Neural crest cell (in vitro differentiated cells): ENCODE measurements at regions not wholly inside any gene's neighbourhood (a gene's known extent, or its start where the extent isn't known, plus 50 kb on each side); places are given as distances from the start of the nearest gene placed in this dataset.

Experiments used
- DNase-seq: peaks from one replicate; pipeline ENCODE4 v3.0.0; 2021; ENCODE audit warnings: low read depth, mixed read lengths, low spot score
- H3K27ac Mint-ChIP-seq: one replicate; pipeline ENCODE4 v1.8.0; 2021; ENCODE audit warnings: mild to moderate bottlenecking, mixed read lengths; ENCODE audit not compliant: unreplicated experiment
- H3K27me3 Mint-ChIP-seq: 2 replicates; pipeline ENCODE4 v1.8.0; 2021; ENCODE audit warnings: low read depth, mild to moderate bottlenecking, mixed read lengths
- H3K36me3 Mint-ChIP-seq: 2 replicates; pipeline ENCODE4 v1.8.0; 2021; ENCODE audit warnings: low read depth, mild to moderate bottlenecking, mixed read lengths
- H3K4me1 Mint-ChIP-seq: 2 replicates; pipeline ENCODE4 v1.8.0; 2021; ENCODE audit warnings: mixed read lengths
- H3K4me3 Mint-ChIP-seq: one replicate; pipeline ENCODE4 v1.8.0; 2021; ENCODE audit warnings: mild to moderate bottlenecking, mixed read lengths
- H3K9me3 Mint-ChIP-seq: 2 replicates; pipeline ENCODE4 v1.8.0; 2021; ENCODE audit warnings: mixed read lengths
- TF ChIP-seq, protein P1 (sequence below): fragments of 200-600 bp; sonication (generic); conservative IDR thresholded peaks from 2 replicates; pipeline ENCODE4 v1.5.0; 2021; ENCODE audit warnings: antibody characterized with exemption, mild to moderate bottlenecking

DNA sequence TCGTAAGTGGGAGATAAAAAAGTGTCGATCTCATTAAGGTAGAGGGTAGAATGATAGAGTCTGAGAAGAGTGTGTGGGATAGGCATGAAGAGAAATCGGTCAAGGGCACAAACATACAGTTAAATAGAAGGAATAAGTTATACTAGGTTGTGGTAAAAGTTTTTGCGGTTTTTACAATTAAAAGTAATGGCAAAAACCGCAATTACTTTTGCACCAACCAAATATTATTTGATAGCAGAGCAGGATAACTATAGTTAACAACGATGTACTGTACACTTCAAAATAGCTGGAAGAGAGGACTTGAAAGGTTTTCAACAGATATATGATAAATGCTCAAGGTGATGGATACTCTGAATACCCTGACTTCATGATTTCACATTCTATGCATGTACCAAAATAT, 135.8 kb upstream of the CDH12 start:
- DNase-seq: no peak
- Mint-ChIP-seq H3K27me3 (no peaks in the 10 kb centered on the region), H3K4me1 (no peaks in the 10 kb centered on the region), H3K27ac (no peak overlapping the region), H3K4me3 (no peak overlapping the region), H3K9me3 (peaks cover 8% of the 10 kb centered on the region), H3K36me3 (peaks cover 2% of the 10 kb centered on the region)
- TF ChIP-seq, protein P1, sequence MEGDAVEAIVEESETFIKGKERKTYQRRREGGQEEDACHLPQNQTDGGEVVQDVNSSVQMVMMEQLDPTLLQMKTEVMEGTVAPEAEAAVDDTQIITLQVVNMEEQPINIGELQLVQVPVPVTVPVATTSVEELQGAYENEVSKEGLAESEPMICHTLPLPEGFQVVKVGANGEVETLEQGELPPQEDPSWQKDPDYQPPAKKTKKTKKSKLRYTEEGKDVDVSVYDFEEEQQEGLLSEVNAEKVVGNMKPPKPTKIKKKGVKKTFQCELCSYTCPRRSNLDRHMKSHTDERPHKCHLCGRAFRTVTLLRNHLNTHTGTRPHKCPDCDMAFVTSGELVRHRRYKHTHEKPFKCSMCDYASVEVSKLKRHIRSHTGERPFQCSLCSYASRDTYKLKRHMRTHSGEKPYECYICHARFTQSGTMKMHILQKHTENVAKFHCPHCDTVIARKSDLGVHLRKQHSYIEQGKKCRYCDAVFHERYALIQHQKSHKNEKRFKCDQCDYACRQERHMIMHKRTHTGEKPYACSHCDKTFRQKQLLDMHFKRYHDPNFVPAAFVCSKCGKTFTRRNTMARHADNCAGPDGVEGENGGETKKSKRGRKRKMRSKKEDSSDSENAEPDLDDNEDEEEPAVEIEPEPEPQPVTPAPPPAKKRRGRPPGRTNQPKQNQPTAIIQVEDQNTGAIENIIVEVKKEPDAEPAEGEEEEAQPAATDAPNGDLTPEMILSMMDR: no peak

DNA sequence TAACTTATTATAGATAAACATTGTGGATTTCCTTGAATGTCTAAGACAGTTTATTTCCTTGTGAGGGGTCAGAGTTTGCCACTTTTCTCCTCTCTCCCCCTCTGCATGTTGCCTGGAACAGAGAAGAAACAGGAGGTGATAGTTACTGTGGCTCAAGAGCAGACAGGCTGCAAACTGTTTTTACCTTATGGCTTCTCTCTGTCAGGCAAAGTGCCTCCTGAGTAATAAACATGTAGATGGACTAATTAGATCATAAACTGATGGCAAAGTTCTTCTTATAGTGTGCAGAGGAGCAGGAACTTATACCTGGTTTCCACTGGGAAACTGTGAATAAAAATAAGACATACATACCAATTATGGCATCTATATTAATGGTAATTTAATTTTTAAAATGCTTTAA, 133.1 kb upstream of the CDH12 start:
- H3K27me3 Mint-ChIP-seq: no peaks in the 10 kb centered on the region

DNA sequence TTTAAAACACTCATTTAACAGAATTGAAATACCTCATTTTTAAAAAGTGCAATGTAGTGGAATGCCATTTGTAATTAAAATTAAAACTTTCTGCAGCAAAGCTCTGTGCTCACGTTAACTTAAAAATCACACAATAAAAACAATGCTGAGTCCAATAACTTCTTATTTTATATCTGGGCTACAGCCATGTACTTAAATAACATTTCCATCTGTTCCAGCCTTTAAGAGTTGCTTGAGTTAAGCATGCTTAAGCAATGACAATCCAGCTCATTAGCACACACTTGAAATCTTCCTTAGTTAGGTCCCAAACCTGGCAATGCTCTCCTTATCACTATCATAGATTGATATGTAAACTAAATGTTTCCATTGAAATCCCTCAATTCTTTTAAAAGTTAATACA, 132.3 kb upstream of the CDH12 start:
- H3K9me3 Mint-ChIP-seq: peaks cover 7% of the 10 kb centered on the region
- TF ChIP-seq, protein P1: no peak
- no peaks in the 10 kb centered on the region for H3K27me3 Mint-ChIP-seq
- H3K4me3 Mint-ChIP-seq: no peak overlapping the region
- no peaks in the 10 kb centered on the region for H3K4me1 Mint-ChIP-seq
- H3K27ac Mint-ChIP-seq: no peak overlapping the region
- no peak for DNase-seq
- H3K36me3 Mint-ChIP-seq: peaks cover 2% of the 10 kb centered on the region

More for the DNA sequence above, 133.1 kb upstream of the CDH12 start:
- no peak overlapping the region for H3K27ac Mint-ChIP-seq
- peaks cover 8% of the 10 kb centered on the region for H3K9me3 Mint-ChIP-seq
- H3K36me3 Mint-ChIP-seq: peaks cover 2% of the 10 kb centered on the region
- H3K4me1 Mint-ChIP-seq: no peaks in the 10 kb centered on the region
- no peak for DNase-seq
- no peak overlapping the region for H3K4me3 Mint-ChIP-seq
- TF ChIP-seq, protein P1: no peak

DNA sequence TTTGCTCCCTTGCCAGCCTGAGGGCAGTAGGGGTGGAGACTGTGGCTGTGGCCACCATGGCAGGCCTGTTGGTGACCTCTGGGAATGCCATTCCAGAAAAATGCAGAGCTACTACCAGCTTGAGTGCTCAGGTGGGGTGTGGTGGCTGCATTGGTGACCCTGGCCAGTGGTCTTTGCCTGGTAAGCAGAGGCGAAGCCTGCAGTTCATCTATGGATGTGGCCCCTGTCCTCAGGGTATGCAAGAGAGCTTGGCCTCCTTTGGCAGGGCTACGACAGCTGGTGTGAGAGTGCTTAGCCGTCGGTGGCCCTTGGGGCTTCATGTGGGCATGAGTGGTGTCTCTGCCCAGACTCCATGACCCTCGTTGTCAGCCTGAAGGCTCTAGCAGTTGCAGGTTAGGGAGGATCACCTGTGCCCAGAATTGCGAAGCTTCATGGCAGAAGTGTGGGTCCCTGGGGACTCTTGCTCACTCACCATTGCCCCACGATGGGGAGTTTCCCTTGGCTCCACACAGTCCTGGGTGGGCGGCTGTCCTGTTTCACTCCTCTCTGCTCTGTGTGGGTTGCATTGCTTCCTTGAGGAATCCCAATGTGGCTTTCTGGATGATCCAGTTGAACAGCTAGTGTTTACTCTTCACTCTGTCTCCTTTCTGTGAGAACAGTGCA, 117.9 kb upstream of the CDH12 start:
- peaks cover 23% of the 10 kb centered on the region for H3K9me3 Mint-ChIP-seq

DNA sequence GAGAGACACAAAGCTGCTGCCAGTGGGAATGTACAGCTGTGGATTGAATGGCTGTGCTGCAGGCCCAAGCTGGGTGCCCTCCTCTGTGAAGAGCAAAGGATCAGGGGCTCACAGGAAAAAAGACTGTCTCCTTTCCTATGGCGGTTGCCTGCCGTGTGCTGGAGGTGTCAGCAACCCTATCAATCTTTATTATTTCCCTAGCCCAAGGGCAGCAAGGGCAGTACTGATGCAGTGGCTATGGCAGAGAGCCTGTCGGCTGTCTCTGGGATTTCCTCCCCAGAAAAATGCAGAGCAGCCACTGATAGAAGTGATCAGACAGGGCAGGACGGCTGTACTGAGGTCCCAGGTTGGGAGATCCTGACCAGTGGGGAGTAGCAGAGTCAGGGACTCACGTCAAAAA, 117.3 kb upstream of the CDH12 start:
- H3K9me3 Mint-ChIP-seq: peaks cover 24% of the 10 kb centered on the region
- TF ChIP-seq, protein P1: no peak
- no peak overlapping the region for H3K4me3 Mint-ChIP-seq
- H3K4me1 Mint-ChIP-seq: no peaks in the 10 kb centered on the region
- H3K27me3 Mint-ChIP-seq: no peaks in the 10 kb centered on the region
- DNase-seq: no peak
- H3K36me3 Mint-ChIP-seq: peaks cover 7% of the 10 kb centered on the region
- H3K27ac Mint-ChIP-seq: no peak overlapping the region

More for the DNA sequence above, 117.9 kb upstream of the CDH12 start:
- TF ChIP-seq, protein P1: no peak
- Mint-ChIP-seq H3K36me3 (peaks cover 7% of the 10 kb centered on the region), H3K27ac (no peak overlapping the region), H3K27me3 (no peaks in the 10 kb centered on the region), H3K4me1 (no peaks in the 10 kb centered on the region), H3K4me3 (no peak overlapping the region)
- DNase-seq: no peak
